Endothelial cell of umbilical vein (primary cell): ENCODE measurements at regions not wholly inside any gene's neighbourhood (a gene's known extent, or its start where the extent isn't known, plus 50 kb on each side); places are given as distances from the start of the nearest gene placed in this dataset.

Experiments used
- BruUV-seq: library from RNA; stranded (reverse); fragments of 400-500 nt; replicated peaks from 2 replicates; lab custom pipeline; 2021; lab: Mats Ljungman, UMichigan
- CTCF ChIA-PET: fragments of 300-600, 350-600 bp; sonication (Branson Sonifier 250); formaldehyde crosslinking; loops from one replicate; lab custom pipeline; 2021; ENCODE audit warnings: antibody characterized with exemption, inconsistent platforms; lab: Charles Lee
- POLR2A ChIA-PET: fragments of 300-600, 350-600 bp; sonication (Branson Sonifier 250); formaldehyde crosslinking; loops from one replicate; lab custom pipeline; 2021; ENCODE audit warnings: antibody characterized with exemption, inconsistent platforms; lab: Charles Lee
- DNase-seq: peaks from one replicate; pipeline ENCODE4 v3.0.0-alpha.2; 2011; ENCODE audit warnings: low read depth, low spot score
- FAIRE-seq: peaks from 2 replicates; lab custom pipeline; 2011; peaks lifted over from hg19 to GRCh38; lab: Jason Lieb, UNC
- H2AFZ ChIP-seq: 2 replicates; pipeline ENCODE4 v1.6.0; 2012; ENCODE audit warnings: low read depth, low read length, control low read depth, inconsistent platforms
- H3K27ac ChIP-seq: 2 replicates; pipeline ENCODE4 v1.5.1; 2011; ENCODE audit warnings: low read depth, mild to moderate bottlenecking, control low read depth, low read length, moderate library complexity; ENCODE audit not compliant: insufficient read depth
- H3K27me3 ChIP-seq, 2 experiments: 2 replicates each; pipeline versions ENCODE4 v1.6.0 to v1.6.1; 2011; ENCODE audit warnings: low read length in 2 of 2, mixed read lengths in 1 of 2; ENCODE audit not compliant: control insufficient read depth in 2 of 2, insufficient read depth in 2 of 2
- H3K36me3 ChIP-seq, 2 experiments: 2 replicates in 1 of 2; 3 replicates in 1 of 2; pipeline ENCODE4 v1.5.1; 2011; ENCODE audit warnings: low read length in 2 of 2, mild to moderate bottlenecking in 1 of 2, moderate library complexity in 1 of 2; ENCODE audit not compliant: control insufficient read depth in 2 of 2, insufficient read depth in 2 of 2; ENCODE audit errors: extremely low read depth in 1 of 2
- H3K4me1 ChIP-seq: 3 replicates; pipeline ENCODE4 v1.5.1; 2011; ENCODE audit warnings: mild to moderate bottlenecking, low read length; ENCODE audit not compliant: control insufficient read depth, insufficient read depth; ENCODE audit errors: extremely low read depth
- H3K4me2 ChIP-seq: 2 replicates; pipeline ENCODE4 v1.6.1; 2011; ENCODE audit warnings: low read length, control low read depth, mixed read lengths; ENCODE audit not compliant: insufficient read depth
- H3K4me3 ChIP-seq, 3 experiments: fragments of 200-600 bp in 1 of 3; sonication (generic), shearing (Covaris generic) in 1 of 3; replicated peaks in 1 of 3; 2 replicates each; pipeline ENCODE4 v1.5.1; 2011 to 2016; ENCODE audit warnings: control low read depth in 3 of 3, low read length in 3 of 3, mild to moderate bottlenecking in 2 of 3, inconsistent platforms in 1 of 3, low read depth in 1 of 3, moderate library complexity in 1 of 3; ENCODE audit not compliant: insufficient read depth in 1 of 3
- H3K79me2 ChIP-seq: 2 replicates; pipeline ENCODE4 v1.6.0; 2012; ENCODE audit warnings: low read length, inconsistent platforms; ENCODE audit not compliant: control insufficient read depth, insufficient read depth
- H3K9ac ChIP-seq: replicated peaks from 2 replicates; pipeline ENCODE3; 2011; ENCODE audit warnings: low read length, control low read depth; ENCODE audit not compliant: insufficient read depth; ENCODE audit errors: extremely low read depth
- H3K9me1 ChIP-seq: replicated peaks from 3 replicates; pipeline ENCODE4 v1.6.0; 2011; ENCODE audit warnings: mild to moderate bottlenecking, low read length; ENCODE audit not compliant: control insufficient read depth, insufficient read depth; ENCODE audit errors: extremely low read depth
- H3K9me3 ChIP-seq: replicated peaks from 2 replicates; pipeline ENCODE4 v1.5.1; 2012; ENCODE audit warnings: low read length, inconsistent platforms; ENCODE audit not compliant: control insufficient read depth, insufficient read depth
- H4K20me1 ChIP-seq: replicated peaks from 2 replicates; pipeline ENCODE3; 2011; ENCODE audit warnings: mild to moderate bottlenecking, low read length; ENCODE audit not compliant: control insufficient read depth, insufficient read depth; ENCODE audit errors: extremely low read depth
- EZH2 ChIP-seq: IDR thresholded peaks from 2 replicates; pipeline ENCODE4 v1.6.1; 2012; ENCODE audit warnings: borderline replicate concordance, low read depth, mild to moderate bottlenecking, moderate library complexity, low read length, inconsistent platforms; ENCODE audit not compliant: severe bottlenecking
- FOS ChIP-seq: IDR thresholded peaks from 2 replicates; pipeline ENCODE4 v1.6.1; 2011; ENCODE audit warnings: mild to moderate bottlenecking, low read length, moderate library complexity, borderline replicate concordance; ENCODE audit not compliant: insufficient read depth
- GATA2 ChIP-seq: IDR thresholded peaks from 2 replicates; pipeline ENCODE4 v1.7.0; 2011; ENCODE audit warnings: low read depth, mild to moderate bottlenecking, moderate library complexity, mixed read lengths, low read length; ENCODE audit not compliant: insufficient read length, insufficient read depth
- JUN ChIP-seq: IDR thresholded peaks from 2 replicates; pipeline ENCODE4 v1.6.1; 2011; ENCODE audit warnings: borderline replicate concordance, low read depth; ENCODE audit not compliant: insufficient read length, insufficient read depth
- MYC ChIP-seq: IDR thresholded peaks from one replicate; pipeline ENCODE4 v1.6.1; 2011; ENCODE audit warnings: mild to moderate bottlenecking, low read depth, low read length
- POLR2A ChIP-seq: IDR thresholded peaks from 2 replicates; pipeline ENCODE4 v1.6.1; 2012; ENCODE audit warnings: low read depth, mild to moderate bottlenecking, control low read depth, low read length
- POLR2AphosphoS5 ChIP-seq: IDR thresholded peaks from 2 replicates; pipeline ENCODE4 v1.6.1; 2012; ENCODE audit warnings: low read depth, mild to moderate bottlenecking, control low read depth, low read length, moderate library complexity; ENCODE audit not compliant: insufficient read depth
- dilution Hi-C: fragments of 300-500 bp; cut with MboI; formaldehyde crosslinking; loops from one replicate; pipeline ENCODE4 v1.15.0; 2019; ENCODE audit warnings: low sequenced_read_pairs; ENCODE audit not compliant: extremely low pct_ligation_motif_present
- intact Hi-C: fragments of 100-400 bp; cut with micrococcal nuclease; formaldehyde crosslinking; loops from one replicate; pipeline ENCODE4 v1.10.0; 2022
- TF ChIP-seq, protein P1 (sequence below): IDR thresholded peaks from 2 replicates; pipeline ENCODE4 v1.6.1; 2011; ENCODE audit not compliant: insufficient read depth, insufficient read length
- TF ChIP-seq, protein P2 (sequence below), 2 donors: IDR thresholded peaks; 1 replicate in 1 of 2; 2 replicates in 1 of 2; pipeline ENCODE4 v1.5.1; 2011; ENCODE audit warnings: low read length in 2 of 2, mild to moderate bottlenecking in 2 of 2, moderate library complexity in 2 of 2, control low read depth in 1 of 2, inconsistent platforms in 1 of 2, low read depth in 1 of 2; ENCODE audit not compliant: insufficient read depth in 1 of 2; ENCODE audit errors: extremely low read depth in 1 of 2

DNA sequence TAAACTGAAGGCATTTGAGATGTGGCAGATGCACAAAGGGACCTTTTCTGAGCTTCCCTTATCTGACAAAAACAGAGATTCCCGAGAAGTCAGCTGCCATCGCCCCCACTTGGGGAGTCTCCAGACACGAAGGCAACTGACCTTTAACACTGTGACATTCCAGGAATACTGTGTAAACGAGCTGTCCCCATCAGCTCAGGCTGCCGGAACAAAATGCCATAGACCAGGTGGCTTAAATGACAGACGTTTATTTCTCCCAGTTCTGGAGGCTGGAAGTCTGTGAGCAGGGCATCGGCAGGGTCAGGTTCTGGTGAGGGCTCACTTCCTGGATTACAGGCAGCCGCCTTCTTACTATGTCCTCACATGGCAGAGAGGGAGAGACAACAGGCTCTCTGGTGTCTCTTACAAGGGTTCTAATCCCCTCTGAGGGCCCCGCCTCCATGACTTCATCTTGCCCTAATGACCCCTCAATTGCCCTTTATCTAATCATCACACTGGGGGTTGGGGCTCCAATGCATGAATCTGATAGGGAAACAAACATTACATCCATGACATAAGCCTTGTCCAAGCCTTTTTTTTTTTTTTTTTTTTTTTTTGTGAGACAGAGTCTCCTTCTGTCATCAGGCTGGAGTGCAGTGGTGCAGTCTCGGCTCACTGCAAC, 178.5 kb upstream of the RPL38 start:
- dilution Hi-C loops (no loop called here), intact Hi-C loops (no loop called here)
- Histone ChIP-seq H3K79me2 (no peaks in the 10 kb centered on the region), H4K20me1 (no peaks in the 10 kb centered on the region), H3K4me2 (no peak overlapping the region), H3K27ac (no peak overlapping the region), H3K27me3 (no peaks in the 10 kb centered on the region), H3K9ac (no peak overlapping the region), H3K9me3 (no peaks in the 10 kb centered on the region), H3K4me3 (no peak overlapping the region), H3K4me1 (no peaks in the 10 kb centered on the region), H3K9me1 (no peaks in the 10 kb centered on the region), H2AFZ (no peak overlapping the region), H3K36me3 (no peaks in the 10 kb centered on the region)
- CTCF ChIA-PET, result no interaction called here
- POLR2A ChIA-PET, result no interaction called here
- no TSS peak for BruUV-seq
- DNase-seq (no peak), FAIRE-seq (no peak)
- TF ChIP-seq, protein P1, sequence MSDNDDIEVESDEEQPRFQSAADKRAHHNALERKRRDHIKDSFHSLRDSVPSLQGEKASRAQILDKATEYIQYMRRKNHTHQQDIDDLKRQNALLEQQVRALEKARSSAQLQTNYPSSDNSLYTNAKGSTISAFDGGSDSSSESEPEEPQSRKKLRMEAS, result no peak
- TF ChIP-seq POLR2A (no peak), GATA2 (no peak), MYC (no peak), JUN (no peak), FOS (no peak), EZH2 (no peak), POLR2AphosphoS5 (no peak)
- TF ChIP-seq, protein P2, sequence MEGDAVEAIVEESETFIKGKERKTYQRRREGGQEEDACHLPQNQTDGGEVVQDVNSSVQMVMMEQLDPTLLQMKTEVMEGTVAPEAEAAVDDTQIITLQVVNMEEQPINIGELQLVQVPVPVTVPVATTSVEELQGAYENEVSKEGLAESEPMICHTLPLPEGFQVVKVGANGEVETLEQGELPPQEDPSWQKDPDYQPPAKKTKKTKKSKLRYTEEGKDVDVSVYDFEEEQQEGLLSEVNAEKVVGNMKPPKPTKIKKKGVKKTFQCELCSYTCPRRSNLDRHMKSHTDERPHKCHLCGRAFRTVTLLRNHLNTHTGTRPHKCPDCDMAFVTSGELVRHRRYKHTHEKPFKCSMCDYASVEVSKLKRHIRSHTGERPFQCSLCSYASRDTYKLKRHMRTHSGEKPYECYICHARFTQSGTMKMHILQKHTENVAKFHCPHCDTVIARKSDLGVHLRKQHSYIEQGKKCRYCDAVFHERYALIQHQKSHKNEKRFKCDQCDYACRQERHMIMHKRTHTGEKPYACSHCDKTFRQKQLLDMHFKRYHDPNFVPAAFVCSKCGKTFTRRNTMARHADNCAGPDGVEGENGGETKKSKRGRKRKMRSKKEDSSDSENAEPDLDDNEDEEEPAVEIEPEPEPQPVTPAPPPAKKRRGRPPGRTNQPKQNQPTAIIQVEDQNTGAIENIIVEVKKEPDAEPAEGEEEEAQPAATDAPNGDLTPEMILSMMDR (IDR thresholded peaks at IDR 0.05; ENCODE audit: extremely low read depth in 1 of 2, insufficient read depth in 1 of 2, low read depth in 1 of 2, low read length in 2 of 2), result no peak
